Lower lobe of right lung (tissue), 2 donors: ENCODE measurements at regions not wholly inside any gene's neighbourhood (a gene's known extent, or its start where the extent isn't known, plus 50 kb on each side); places are given as distances from the start of the nearest gene placed in this dataset.

ENCODE experiments used
- ATAC-seq, 2 donors: fragments of 200-7000 bp; cut with Tn5 transposase; one replicate each; pipeline ENCODE4 v1.9.1; 2020 to 2022; ENCODE audit warnings: mild to moderate bottlenecking in 2 of 2, moderate library complexity in 2 of 2
- DNase-seq: peaks from one replicate; pipeline ENCODE4 v3.0.0-alpha.2; 2020
- H3K27ac ChIP-seq: fragments of 200-600 bp; one replicate; pipeline ENCODE4 v1.8.0; 2022
- H3K27me3 ChIP-seq: fragments of 200-600 bp; one replicate; pipeline ENCODE4 v1.8.0; 2022; ENCODE audit warnings: low read depth
- H3K36me3 ChIP-seq: fragments of 200-600 bp; one replicate; pipeline ENCODE4 v1.8.0; 2022; ENCODE audit warnings: mild to moderate bottlenecking
- H3K4me1 ChIP-seq: fragments of 200-600 bp; one replicate; pipeline ENCODE4 v1.8.0; 2022
- H3K4me3 ChIP-seq: fragments of 200-600 bp; one replicate; pipeline ENCODE4 v1.8.0; 2022; ENCODE audit warnings: mild to moderate bottlenecking
- H3K9me3 ChIP-seq: fragments of 200-600 bp; one replicate; pipeline ENCODE4 v1.8.0; 2022
- CTCF ChIP-seq: fragments of 200-600 bp; IDR thresholded peaks from one replicate; pipeline ENCODE4 v1.8.0; 2022; ENCODE audit warnings: antibody characterized with exemption, mild to moderate bottlenecking
- intact Hi-C: fragments of 100-400 bp; cut with DNase I; formaldehyde crosslinking; loops from one replicate; pipeline ENCODE4 v1.11.0; 2022
- donor health status: DM: no; HTN: yes; CAD: no; lungs with severe emphysema.

- no peaks in the 10 kb centered on the region for H3K4me1 ChIP-seq
- ATAC-seq (peak; percentile 29 to 83), DNase-seq (no peak)
- intact Hi-C loops, result no loop called here
- H3K27me3 ChIP-seq, result no peaks in the 10 kb centered on the region
- no peak for TF ChIP-seq CTCF
- peaks cover 15% of the 10 kb centered on the region for H3K9me3 ChIP-seq
- no peaks in the 10 kb centered on the region for H3K36me3 ChIP-seq
- no peak overlapping the region for H3K4me3 ChIP-seq
- no peak overlapping the region for H3K27ac ChIP-seq
Observed at GRCh38 chr12:126607867-126608266, 1542.6 kb downstream of the AACS start.

- intact Hi-C loops, result no loop called here
- Histone ChIP-seq H3K36me3 (no peaks in the 10 kb centered on the region), H3K4me3 (no peak overlapping the region), H3K27ac (no peak overlapping the region), H3K4me1 (no peaks in the 10 kb centered on the region), H3K27me3 (no peaks in the 10 kb centered on the region), H3K9me3 (peaks cover 22% of the 10 kb centered on the region)
- peak; percentile 56 to 85 for ATAC-seq
- TF ChIP-seq CTCF, result no peak
- no peak for DNase-seq
Observed at GRCh38 chr12:126608607-126609175, 1543.5 kb downstream of the AACS start.

GRCh38 chr12:126616441-126616840, 1551.2 kb downstream of the AACS start:
- TF ChIP-seq CTCF, result no peak
- intact Hi-C loops, result no loop called here
- no peak overlapping the region for H3K27ac ChIP-seq
- H3K4me3 ChIP-seq, result no peak overlapping the region
- ATAC-seq (no peak), DNase-seq (no peak)
- H3K4me1 ChIP-seq, result no peaks in the 10 kb centered on the region
- H3K36me3 ChIP-seq, result no peaks in the 10 kb centered on the region
- H3K27me3 ChIP-seq, result no peaks in the 10 kb centered on the region
- peaks cover 20% of the 10 kb centered on the region for H3K9me3 ChIP-seq

GRCh38 chr12:126617312-126617711, 1552.1 kb downstream of the AACS start:
- no peak for ATAC-seq
- DNase-seq, result no peak
- H3K36me3 ChIP-seq, result no peaks in the 10 kb centered on the region
- intact Hi-C loops, result no loop called here
- peak; percentile 20 for TF ChIP-seq CTCF
- H3K27me3 ChIP-seq, result no peaks in the 10 kb centered on the region
- H3K4me3 ChIP-seq, result no peak overlapping the region
- no peaks in the 10 kb centered on the region for H3K4me1 ChIP-seq
- H3K27ac ChIP-seq, result no peak overlapping the region
- H3K9me3 ChIP-seq, result peaks cover 12% of the 10 kb centered on the region

GRCh38 chr12:126627596-126627995, 1562.4 kb downstream of the AACS start:
- Histone ChIP-seq H3K27ac (no peak overlapping the region), H3K27me3 (no peaks in the 10 kb centered on the region), H3K4me1 (no peaks in the 10 kb centered on the region), H3K36me3 (no peaks in the 10 kb centered on the region), H3K4me3 (no peak overlapping the region), H3K9me3 (no peaks in the 10 kb centered on the region)
- DNase-seq (no peak), ATAC-seq (no peak)
- no peak for TF ChIP-seq CTCF
- intact Hi-C loops, result no loop called here

GRCh38 chr12:126636821-126637220, 1571.6 kb downstream of the AACS start:
- no peak overlapping the region for H3K4me3 ChIP-seq
- H3K27me3 ChIP-seq, result no peaks in the 10 kb centered on the region
- no peak for ATAC-seq
- TF ChIP-seq CTCF, result no peak
- H3K4me1 ChIP-seq, result no peaks in the 10 kb centered on the region
- H3K9me3 ChIP-seq, result no peaks in the 10 kb centered on the region
- H3K36me3 ChIP-seq, result no peaks in the 10 kb centered on the region
- intact Hi-C loops, result no loop called here
- DNase-seq, result no peak
- no peak overlapping the region for H3K27ac ChIP-seq
